ENCODE measurements at regions not wholly inside any gene's neighbourhood (a gene's known extent, or its start where the extent isn't known, plus 50 kb on each side); places are given as distances from the start of the nearest gene placed in this dataset.

DNA sequence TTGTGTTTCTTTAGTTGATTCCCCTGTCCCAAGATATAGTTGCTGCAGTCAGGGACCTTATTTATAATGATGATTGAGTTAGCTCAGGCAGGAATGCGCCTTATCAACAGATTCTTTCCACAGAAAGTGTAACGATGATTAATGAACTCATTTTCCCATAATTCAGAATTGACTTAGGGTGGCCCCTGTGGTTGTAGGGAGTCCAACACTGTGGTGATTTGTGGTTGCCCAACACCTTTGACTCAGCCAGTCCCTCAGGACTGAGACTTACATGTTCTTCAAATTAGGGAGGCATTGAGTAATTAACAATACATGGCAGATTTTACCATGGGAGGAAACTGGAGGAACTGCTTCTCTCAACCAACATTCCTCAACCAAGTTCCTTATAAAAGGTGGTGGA, 221.9 kb downstream of the GABRG2 start (continued):
- no peak for TF ChIP-seq NRF1 (IDR thresholded peaks at IDR 0.05; ENCODE audit: low read depth, low read length)
- TF ChIP-seq, protein P1, sequence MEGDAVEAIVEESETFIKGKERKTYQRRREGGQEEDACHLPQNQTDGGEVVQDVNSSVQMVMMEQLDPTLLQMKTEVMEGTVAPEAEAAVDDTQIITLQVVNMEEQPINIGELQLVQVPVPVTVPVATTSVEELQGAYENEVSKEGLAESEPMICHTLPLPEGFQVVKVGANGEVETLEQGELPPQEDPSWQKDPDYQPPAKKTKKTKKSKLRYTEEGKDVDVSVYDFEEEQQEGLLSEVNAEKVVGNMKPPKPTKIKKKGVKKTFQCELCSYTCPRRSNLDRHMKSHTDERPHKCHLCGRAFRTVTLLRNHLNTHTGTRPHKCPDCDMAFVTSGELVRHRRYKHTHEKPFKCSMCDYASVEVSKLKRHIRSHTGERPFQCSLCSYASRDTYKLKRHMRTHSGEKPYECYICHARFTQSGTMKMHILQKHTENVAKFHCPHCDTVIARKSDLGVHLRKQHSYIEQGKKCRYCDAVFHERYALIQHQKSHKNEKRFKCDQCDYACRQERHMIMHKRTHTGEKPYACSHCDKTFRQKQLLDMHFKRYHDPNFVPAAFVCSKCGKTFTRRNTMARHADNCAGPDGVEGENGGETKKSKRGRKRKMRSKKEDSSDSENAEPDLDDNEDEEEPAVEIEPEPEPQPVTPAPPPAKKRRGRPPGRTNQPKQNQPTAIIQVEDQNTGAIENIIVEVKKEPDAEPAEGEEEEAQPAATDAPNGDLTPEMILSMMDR (IDR thresholded peaks at IDR 0.05): no peak
- TF ChIP-seq, protein P2, sequence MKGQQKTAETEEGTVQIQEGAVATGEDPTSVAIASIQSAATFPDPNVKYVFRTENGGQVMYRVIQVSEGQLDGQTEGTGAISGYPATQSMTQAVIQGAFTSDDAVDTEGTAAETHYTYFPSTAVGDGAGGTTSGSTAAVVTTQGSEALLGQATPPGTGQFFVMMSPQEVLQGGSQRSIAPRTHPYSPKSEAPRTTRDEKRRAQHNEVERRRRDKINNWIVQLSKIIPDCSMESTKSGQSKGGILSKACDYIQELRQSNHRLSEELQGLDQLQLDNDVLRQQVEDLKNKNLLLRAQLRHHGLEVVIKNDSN (IDR thresholded peaks at IDR 0.05; ENCODE audit: borderline replicate concordance, low read depth): no peak

DNA sequence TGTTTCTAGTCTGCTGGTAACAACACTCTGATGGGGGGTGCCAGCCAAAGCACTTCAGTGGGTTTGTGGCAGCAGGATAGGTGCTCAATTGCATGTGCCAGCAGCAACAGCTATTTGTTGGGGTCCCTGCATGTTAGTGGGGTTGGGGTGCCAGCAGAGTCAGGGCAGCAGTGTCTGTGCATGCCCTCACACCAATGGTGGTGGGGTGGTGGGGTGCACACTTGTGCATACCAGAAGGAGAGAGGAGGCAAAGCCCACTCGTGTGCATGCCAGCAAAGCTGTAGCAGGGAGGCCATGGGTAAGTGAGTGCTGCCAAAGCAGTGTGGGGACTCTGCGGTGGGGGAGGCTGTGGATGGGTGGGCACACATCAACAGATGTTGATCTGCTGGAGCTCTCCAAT, 232.2 kb downstream of the GABRG2 start:
- 14% methylated on average over 2 of the region's 2 CpGs for WGBS (ENCODE audit: low lambda C conversion rate)
- no peaks in the 10 kb centered on the region for H4K20me1 ChIP-seq (ENCODE audit: insufficient read depth)
- CTCF ChIA-PET: no interaction called here
- H3K4me3 ChIP-seq (ENCODE audit: low read depth in 2 of 2, low read length in 1 of 2): no peak overlapping the region
- H3K27me3 ChIP-seq (ENCODE audit: insufficient read depth): no peaks in the 10 kb centered on the region
- H3K27ac ChIP-seq (ENCODE audit: low read depth in 2 of 2, low read length in 1 of 2): no peak overlapping the region
- DNase-seq: no peak
- H3K9ac ChIP-seq: no peak overlapping the region
- no peak overlapping the region for H3K4me2 ChIP-seq
- TF ChIP-seq, protein P3, sequence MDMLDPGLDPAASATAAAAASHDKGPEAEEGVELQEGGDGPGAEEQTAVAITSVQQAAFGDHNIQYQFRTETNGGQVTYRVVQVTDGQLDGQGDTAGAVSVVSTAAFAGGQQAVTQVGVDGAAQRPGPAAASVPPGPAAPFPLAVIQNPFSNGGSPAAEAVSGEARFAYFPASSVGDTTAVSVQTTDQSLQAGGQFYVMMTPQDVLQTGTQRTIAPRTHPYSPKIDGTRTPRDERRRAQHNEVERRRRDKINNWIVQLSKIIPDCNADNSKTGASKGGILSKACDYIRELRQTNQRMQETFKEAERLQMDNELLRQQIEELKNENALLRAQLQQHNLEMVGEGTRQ (IDR thresholded peaks at IDR 0.05; ENCODE audit: borderline replicate concordance, low read depth, low read length): no peak
- TF ChIP-seq GATA2 (CRISPR knock-in tag; IDR thresholded peaks at IDR 0.05): no peak
- TF ChIP-seq CHD2 (IDR thresholded peaks at IDR 0.05; ENCODE audit: low read length, partially characterized antibody): no peak
- TF ChIP-seq, protein P1 (IDR thresholded peaks at IDR 0.05): no peak
- TF ChIP-seq FOSL2 (IDR thresholded peaks at IDR 0.05; ENCODE audit: borderline replicate concordance, low read depth): no peak
- TF ChIP-seq FOXJ3 (CRISPR knock-in tag; IDR thresholded peaks at IDR 0.05): no peak
- TF ChIP-seq, protein P4, sequence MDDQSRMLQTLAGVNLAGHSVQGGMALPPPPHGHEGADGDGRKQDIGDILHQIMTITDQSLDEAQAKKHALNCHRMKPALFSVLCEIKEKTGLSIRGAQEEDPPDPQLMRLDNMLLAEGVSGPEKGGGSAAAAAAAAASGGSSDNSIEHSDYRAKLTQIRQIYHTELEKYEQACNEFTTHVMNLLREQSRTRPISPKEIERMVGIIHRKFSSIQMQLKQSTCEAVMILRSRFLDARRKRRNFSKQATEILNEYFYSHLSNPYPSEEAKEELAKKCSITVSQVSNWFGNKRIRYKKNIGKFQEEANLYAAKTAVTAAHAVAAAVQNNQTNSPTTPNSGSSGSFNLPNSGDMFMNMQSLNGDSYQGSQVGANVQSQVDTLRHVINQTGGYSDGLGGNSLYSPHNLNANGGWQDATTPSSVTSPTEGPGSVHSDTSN (IDR thresholded peaks at IDR 0.05): no peak
- no peak for TF ChIP-seq JUND (IDR thresholded peaks at IDR 0.05)
- no peak for TF ChIP-seq EZH2phosphoT487 (IDR thresholded peaks at IDR 0.05; ENCODE audit: borderline replicate concordance, low read depth)
- TF ChIP-seq EP300 (IDR thresholded peaks at IDR 0.05; ENCODE audit: borderline replicate concordance in 1 of 2, low read depth in 1 of 2, low read length in 1 of 2): no peak
- TF ChIP-seq, protein P5, sequence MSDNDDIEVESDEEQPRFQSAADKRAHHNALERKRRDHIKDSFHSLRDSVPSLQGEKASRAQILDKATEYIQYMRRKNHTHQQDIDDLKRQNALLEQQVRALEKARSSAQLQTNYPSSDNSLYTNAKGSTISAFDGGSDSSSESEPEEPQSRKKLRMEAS (IDR thresholded peaks at IDR 0.05; ENCODE audit: low read depth): no peak
- no peak for TF ChIP-seq TEAD4 (IDR thresholded peaks at IDR 0.05; ENCODE audit: borderline replicate concordance, insufficient read depth)
- no peak for TF ChIP-seq RAD21 (IDR thresholded peaks at IDR 0.05; ENCODE audit: low read length)
- H2AFZ ChIP-seq (ENCODE audit: low read depth): no peak overlapping the region
- no peaks in the 10 kb centered on the region for H3K9me3 ChIP-seq
- 0 out of 2 replicates have a peak, but pooled peaks cover 4% of the 10 kb centered on the region for H3K9me2 ChIP-seq
- H3K36me3 ChIP-seq (replicated peaks in 1 of 2; ENCODE audit: control insufficient read depth in 1 of 2, insufficient read depth in 2 of 2, low read length in 1 of 2): no peaks in the 10 kb centered on the region
- no peaks in the 10 kb centered on the region for H3F3A ChIP-seq (replicated peaks; ENCODE audit: insufficient read depth)
- no peaks in the 10 kb centered on the region for H3K79me2 ChIP-seq (ENCODE audit: insufficient read depth)
- H3K4me1 ChIP-seq (ENCODE audit: control insufficient read depth in 1 of 2, insufficient read depth in 2 of 2, low read depth in 1 of 2, low read length in 1 of 2): no peaks in the 10 kb centered on the region
- POLR2A ChIA-PET: no interaction called here

Data from SK-N-SH (cell line).